ENCODE measurements at regions not wholly inside any gene's neighbourhood (a gene's known extent, or its start where the extent isn't known, plus 50 kb on each side); places are given as distances from the start of the nearest gene placed in this dataset.
A peak's percentile ranks its signal among the peaks of the same experiment; 100 is the strongest.

- DNase-seq (ENCODE audit: low read depth, low spot score) = peak; percentile 61
Observed at GRCh38 chr1:218865591-218865990, 308.1 kb upstream of the LYPLAL1 start.

GRCh38 chr1:218866507-218866906 lies 307.2 kb upstream of the LYPLAL1 start:
- DNase-seq (ENCODE audit: low read depth, low spot score) = no peak

- DNase-seq (ENCODE audit: low read depth, low spot score) = no peak
Observed at GRCh38 chr1:218867066-218867465, 306.6 kb upstream of the LYPLAL1 start.

- DNase-seq (ENCODE audit: low read depth, low spot score) = peak; percentile 88
Observed at GRCh38 chr1:218867941-218868626, 305.6 kb upstream of the LYPLAL1 start.

- peak; percentile 65 for DNase-seq (ENCODE audit: low read depth, low spot score)
Observed at GRCh38 chr1:218869276-218869675, 304.4 kb upstream of the LYPLAL1 start.

GRCh38 chr1:218872026-218872425 lies 301.7 kb upstream of the LYPLAL1 start:
- DNase-seq (ENCODE audit: low read depth, low spot score) = no peak

- DNase-seq (ENCODE audit: low read depth, low spot score) = no peak
Observed at GRCh38 chr1:218872928-218873327, 300.8 kb upstream of the LYPLAL1 start.

- DNase-seq (ENCODE audit: low read depth, low spot score) = peak; percentile 70
Observed at GRCh38 chr1:218874313-218874712, 299.4 kb upstream of the LYPLAL1 start.

- DNase-seq (ENCODE audit: low read depth, low spot score) = no peak
Observed at GRCh38 chr1:218874801-218875400, 298.8 kb upstream of the LYPLAL1 start.

GRCh38 chr1:218878369-218878768 lies 295.3 kb upstream of the LYPLAL1 start:
- DNase-seq (ENCODE audit: low read depth, low spot score) = peak; percentile 46

GRCh38 chr1:218880484-218881060 lies 293.1 kb upstream of the LYPLAL1 start:
- DNase-seq (ENCODE audit: low read depth, low spot score) = no peak

GRCh38 chr1:218882454-218882853 lies 291.2 kb upstream of the LYPLAL1 start:
- DNase-seq (ENCODE audit: low read depth, low spot score) = no peak

- peak; percentile 73 for DNase-seq (ENCODE audit: low read depth, low spot score)
Observed at GRCh38 chr1:218886101-218886871, 287.4 kb upstream of the LYPLAL1 start.

- no peak for DNase-seq (ENCODE audit: low read depth, low spot score)
Observed at GRCh38 chr1:218887141-218887925, 286.3 kb upstream of the LYPLAL1 start.

- peak; percentile 55 for DNase-seq (ENCODE audit: low read depth, low spot score)
Observed at GRCh38 chr1:218890451-218890850, 283.2 kb upstream of the LYPLAL1 start.

- no peak for DNase-seq (ENCODE audit: low read depth, low spot score)
Observed at GRCh38 chr1:218891577-218891976, 282.1 kb upstream of the LYPLAL1 start.

GRCh38 chr1:218895064-218895587 lies 278.6 kb upstream of the LYPLAL1 start:
- no peak for DNase-seq (ENCODE audit: low read depth, low spot score)

- DNase-seq (ENCODE audit: low read depth, low spot score) = no peak
Observed at GRCh38 chr1:218896202-218896601, 277.5 kb upstream of the LYPLAL1 start.

GRCh38 chr1:218898921-218899320 lies 274.8 kb upstream of the LYPLAL1 start:
- DNase-seq (ENCODE audit: low read depth, low spot score) = no peak

GRCh38 chr1:218900615-218901014 lies 273.1 kb upstream of the LYPLAL1 start:
- no peak for DNase-seq (ENCODE audit: low read depth, low spot score)

- no peak for DNase-seq (ENCODE audit: low read depth, low spot score)
Observed at GRCh38 chr1:218904416-218904815, 269.3 kb upstream of the LYPLAL1 start.

Measured in astrocyte of the hippocampus (primary cell).